Urothelium cell line (cell line): ENCODE measurements at regions not wholly inside any gene's neighbourhood (a gene's known extent, or its start where the extent isn't known, plus 50 kb on each side); places are given as distances from the start of the nearest gene placed in this dataset.

Source experiments
- DNase-seq: peaks from one replicate; pipeline ENCODE4 v3.0.0; 2011; ENCODE audit warnings: low spot score, mixed read lengths
- FAIRE-seq: peaks from 2 replicates; lab custom pipeline; 2011; peaks lifted over from hg19 to GRCh38; lab: Jason Lieb, UNC

DNA sequence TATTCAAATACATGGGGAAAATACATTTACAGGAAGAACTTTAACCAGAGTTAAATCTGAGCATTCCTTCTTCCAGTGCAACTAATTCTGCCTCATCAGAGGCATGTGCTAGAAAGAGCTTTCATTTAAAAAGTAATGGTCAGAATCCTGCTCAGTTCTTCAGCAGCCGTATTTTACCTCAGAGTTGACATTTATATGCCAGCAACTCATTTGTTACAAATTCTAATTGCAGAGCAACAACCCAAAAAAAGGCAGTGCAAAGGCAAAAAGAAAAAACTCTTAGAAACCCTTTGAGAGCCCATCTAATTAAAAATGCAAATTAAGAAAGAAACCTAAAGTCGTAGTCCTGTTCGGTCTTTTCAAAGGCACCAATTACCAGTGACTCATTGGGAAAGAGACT, 392.5 kb downstream of the PBX1 start:
- FAIRE-seq = no peak
- DNase-seq = no peak

DNA sequence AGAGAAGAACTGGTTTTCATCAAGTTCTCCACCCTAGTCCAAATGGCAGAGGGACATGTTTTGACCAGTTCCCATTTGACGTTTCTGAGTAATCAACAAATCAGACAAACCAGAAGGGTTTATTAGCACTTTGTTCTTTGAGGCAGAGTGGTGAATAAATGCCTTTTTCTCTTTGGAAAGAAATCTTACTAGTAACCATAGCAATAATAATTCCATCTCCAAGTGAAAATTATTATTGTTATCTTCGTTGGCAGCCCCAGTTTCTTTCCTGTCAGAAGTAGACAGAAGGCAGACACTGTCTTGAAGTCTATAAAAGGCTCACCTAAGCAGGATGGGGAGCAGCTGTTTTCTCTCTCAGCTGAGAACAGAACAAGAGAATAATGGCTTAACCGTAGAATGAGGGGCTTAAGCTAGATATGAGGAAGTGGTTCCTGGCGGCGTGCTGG, 391.6 kb downstream of the PBX1 start:
- FAIRE-seq (no peak), DNase-seq (no peak)

DNA sequence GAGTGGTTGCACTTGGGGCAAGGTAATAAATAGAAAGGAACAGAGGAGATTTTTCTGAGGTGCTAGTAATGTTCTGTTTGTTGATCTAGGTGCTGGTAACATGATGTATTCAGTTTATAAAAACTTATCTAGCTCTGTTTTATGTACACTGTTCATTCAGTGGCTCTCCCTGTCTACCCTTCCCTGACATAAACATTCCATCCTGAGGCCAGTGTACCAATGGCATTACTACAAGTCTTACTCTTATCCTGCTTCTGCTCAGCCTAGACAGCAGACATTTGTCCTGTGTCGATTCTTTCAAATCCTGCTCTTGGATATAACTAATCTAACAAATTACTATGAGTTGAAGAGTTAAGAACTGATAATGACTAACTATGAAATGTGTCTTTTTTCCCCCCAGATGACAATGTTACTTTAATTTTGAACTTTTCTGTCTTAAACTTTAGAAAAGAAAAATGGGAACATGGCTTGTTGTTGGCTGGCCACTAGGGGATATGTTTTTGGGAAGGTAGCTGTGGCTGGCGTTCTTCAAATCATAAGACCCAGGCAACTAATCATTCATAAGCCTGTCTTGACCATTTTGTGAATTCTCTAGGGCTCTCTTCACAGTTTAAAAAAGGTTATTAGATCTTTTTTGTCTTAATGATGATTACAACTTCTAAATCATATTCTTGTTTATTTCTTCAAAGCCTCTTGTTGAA, 390.9 kb downstream of the PBX1 start:
- FAIRE-seq (no peak), DNase-seq (no peak)

DNA sequence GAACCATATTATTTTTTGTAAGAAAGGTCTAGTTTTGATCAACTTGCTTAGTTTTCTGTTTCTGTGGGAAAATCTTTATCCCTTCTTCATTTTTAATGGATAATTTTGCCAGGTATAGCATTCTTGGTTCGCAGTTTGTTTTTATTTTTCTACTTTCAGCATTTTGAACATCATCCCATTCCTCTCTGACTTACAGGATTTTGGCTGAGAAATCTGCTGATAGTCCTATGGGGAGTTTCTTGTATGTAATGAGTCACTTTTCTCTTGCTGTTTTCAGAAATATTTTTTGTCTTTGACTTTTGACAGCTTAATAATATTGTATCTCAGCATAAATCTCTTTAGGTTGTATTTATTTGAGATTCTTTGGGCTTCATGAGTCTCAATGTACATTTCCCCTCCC, 389.1 kb downstream of the PBX1 start:
- FAIRE-seq (no peak), DNase-seq (no peak)

DNA sequence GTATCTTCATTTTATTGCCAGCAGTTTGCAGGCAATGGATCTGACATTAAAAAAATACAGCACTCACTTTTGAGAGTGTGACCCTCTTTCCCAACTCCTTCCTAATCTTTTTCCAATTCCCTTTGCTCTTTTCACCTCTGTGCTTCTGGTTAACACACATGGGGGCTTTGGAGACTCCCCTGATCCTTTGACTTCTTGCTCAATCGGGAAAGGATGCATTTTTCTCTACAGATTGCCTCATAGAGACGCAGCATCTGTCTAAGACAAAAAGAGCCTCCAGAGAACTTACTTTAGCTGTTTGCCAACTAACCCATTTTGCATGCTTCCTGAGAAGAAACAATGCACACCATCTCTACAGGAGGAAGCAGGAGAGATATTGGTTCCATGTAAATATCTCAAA, 378.3 kb downstream of the PBX1 start:
- FAIRE-seq (no peak), DNase-seq (no peak)

DNA sequence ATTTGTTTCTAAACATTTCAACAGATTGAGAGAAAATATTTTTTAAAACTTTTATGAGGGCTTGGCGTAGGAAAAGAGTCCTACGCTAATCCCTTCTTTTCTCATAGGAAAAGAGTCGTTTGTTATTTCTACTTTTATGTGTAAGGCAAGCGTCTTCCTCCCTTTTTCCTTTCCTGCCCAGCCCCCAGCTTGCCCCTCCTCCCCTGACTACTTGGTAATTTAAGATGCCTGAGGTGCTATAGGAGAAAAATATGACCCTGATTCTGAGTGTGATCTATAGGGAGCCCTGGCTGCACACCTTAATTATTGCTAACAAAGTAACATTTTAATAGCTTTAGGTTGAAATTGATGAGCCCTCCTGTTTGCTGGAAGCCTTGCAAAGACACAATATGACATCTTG, 373.6 kb downstream of the PBX1 start:
- FAIRE-seq (no peak), DNase-seq (no peak)

DNA sequence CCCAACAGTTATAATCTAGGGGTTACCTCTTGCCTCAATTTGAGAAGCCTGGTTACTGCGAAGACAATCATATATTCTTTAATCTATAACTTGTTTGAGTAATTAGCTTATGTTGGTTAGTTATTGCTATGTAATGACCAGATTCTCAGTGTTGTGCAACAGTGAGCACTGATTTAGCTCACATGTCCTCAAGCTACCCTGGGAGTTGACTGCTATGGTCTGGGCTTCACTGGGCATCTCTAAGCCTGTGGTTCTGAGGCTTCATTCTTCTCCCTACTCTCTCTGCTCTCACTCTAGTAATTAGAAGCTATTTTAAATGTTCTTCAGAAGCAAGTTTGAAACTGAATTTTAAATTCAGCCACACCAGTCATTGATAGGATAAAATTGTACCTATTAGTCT, 371.8 kb downstream of the PBX1 start:
- FAIRE-seq (no peak), DNase-seq (no peak)

DNA sequence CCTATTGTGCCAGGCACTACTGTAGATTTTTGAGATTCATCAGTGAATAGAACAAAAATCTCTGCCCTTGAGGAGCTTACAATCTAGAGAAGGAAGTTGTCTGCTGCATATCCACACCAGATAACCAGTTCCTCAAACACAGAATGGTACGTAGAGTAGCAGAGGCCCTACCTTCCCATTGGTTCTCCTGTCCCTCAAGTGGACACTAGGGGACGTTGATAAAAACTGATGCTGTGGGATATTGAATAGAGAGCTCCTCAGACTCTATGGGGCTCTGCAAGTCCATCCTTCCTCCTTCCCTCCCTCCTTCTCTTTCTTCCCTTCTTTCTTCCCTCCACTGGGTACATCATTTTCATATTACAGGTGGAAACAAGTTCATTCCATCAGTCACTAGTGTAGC, 371.3 kb downstream of the PBX1 start:
- no peak for DNase-seq
- no peak for FAIRE-seq

DNA sequence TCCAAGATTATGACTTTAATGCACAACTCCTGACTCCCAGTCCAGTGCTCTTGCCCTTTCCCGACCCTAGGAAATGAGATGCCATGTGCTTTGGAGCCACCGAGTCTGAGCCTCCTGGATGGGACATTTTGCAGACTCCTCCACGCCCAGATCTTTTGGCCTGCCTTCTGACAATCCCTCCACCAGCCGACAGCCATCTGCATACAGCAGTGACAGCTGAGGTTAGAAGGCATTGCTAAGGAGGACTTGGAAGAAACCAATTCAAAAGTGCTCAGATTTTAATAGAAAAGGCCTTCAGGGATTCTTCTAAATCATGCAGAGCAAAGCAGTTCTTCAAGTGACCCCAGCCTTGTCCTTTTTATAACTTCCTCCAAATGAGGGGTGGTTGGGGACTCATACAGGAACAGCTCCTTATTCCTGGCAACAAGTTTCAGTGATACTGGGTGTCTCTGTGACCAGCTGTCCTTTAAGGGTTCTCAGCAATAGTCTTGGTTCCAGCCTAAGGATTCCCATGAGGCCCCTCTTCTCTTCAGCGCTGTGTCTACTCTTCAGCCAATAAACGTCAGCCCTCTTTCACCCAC, 369.3 kb downstream of the PBX1 start:
- FAIRE-seq = no peak
- no peak for DNase-seq

DNA sequence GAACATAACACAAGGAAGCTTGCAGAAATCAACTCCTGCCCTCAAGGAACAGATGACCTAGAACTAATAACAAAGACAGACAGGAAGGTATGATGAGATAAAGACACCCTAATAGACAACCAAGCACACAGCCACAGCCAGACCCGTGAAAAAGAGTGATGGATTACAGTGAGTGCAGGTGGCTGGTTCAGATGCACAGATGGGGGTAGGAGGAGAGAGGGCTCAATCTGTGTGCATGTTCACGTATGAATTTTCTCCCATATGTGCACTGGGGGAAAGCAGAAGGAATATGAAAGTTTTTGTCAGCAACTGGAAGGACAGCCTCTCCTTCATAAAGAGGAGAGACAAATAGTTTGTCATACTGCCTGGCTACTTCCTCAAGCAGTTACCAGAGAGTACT, 367.1 kb downstream of the PBX1 start:
- FAIRE-seq = no peak

DNA sequence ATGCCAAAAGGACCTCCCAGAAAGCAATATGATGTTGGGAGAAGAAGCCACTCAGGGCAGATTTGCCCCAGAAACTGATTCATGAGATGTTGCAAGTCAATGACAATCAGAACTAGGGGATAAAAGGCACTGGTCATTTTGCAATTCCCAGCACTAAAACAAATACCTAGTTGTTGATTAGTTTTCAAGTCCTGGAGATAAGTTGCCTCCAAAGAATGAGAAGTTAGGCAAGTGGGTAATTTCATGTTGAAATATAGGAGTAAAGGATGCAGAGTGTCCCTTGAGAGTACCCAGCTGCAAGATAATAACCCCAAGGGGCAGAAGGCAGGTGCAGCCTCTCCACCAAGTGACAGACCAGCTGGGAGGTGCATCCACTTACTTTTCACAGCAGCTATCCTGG, 363.6 kb downstream of the PBX1 start:
- DNase-seq (no peak), FAIRE-seq (no peak)

More for the DNA sequence above, 367.1 kb downstream of the PBX1 start:
- DNase-seq = no peak

DNA sequence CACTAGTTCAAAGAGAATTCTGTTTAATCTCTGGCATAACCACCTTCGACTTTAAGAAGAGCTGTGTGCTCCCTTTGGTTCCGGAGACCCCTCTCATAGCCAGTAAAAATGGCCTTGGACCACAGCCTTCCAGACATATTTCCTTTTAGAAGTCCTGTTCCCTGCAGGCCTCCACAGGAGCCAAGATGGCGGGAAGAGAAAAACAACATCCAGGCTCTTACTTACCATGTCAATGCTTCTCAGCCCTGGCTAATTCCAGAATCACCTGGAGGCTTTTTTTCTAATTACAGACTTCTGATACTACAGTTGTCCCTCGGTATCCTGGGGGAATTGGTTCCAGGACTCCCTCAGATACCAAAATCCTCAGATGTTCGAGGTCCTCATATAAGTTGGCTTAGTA, 362.5 kb downstream of the PBX1 start:
- FAIRE-seq = no peak

DNA sequence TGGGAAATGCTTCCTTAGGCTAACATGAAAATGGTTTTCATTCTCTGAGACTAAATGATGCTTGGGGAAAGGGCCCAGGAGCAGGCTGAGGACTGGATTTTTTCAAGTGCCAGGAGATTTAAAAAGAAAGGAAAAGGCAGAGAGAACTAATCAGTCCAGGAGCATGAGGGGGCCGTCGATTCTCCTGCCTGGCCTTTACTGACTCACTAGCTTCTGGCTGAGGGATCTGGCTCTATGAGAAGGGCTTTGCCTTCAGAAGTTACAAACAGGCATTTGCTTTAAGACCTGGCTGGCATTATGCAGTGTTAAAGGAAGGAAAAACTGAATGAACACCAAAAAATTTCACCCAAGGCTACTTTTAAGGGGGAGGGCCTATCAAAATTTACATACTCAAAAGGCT, 359.2 kb downstream of the PBX1 start:
- DNase-seq (no peak), FAIRE-seq (no peak)

More for the DNA sequence above, 362.5 kb downstream of the PBX1 start:
- no peak for DNase-seq

DNA sequence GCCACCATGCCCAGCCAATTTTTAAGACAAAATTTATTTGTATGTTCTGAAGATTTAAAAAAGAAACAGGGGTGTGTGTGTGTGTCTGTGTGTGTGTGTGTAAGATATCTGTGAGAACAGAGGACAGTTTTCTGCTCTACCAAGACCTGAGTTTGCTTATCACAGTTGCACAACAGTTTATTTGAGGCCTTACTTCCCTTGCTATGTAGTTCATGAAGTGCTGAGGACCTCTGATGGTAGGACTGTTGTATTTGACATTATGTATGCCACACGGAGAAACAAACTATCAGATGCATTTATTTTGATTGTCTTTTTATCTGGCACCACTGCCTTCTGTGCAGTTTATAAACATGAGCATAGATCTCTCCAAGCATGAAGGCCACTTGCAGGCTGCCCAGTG, 355.2 kb downstream of the PBX1 start:
- DNase-seq = no peak
- no peak for FAIRE-seq

DNA sequence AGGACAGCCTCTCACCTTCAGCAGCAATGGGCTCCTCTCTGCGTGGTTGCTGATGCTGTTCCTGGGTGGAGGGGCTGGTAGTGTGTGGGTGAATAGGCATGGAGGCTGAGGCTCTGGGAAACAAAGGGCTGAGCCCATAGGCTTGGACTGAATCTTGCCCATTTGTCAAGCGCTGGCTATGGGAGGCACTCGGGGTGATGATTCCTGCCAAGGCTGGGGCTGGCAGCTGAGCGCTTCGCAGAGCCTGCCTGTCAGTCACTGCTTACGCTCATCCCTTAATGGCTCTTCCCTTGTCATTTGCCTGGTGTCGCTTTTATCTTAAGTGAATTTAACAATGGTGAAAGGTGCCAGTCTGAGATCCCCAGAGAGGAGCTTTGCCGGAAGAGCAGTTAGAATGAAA, 353.3 kb downstream of the PBX1 start:
- DNase-seq (no peak), FAIRE-seq (no peak)

DNA sequence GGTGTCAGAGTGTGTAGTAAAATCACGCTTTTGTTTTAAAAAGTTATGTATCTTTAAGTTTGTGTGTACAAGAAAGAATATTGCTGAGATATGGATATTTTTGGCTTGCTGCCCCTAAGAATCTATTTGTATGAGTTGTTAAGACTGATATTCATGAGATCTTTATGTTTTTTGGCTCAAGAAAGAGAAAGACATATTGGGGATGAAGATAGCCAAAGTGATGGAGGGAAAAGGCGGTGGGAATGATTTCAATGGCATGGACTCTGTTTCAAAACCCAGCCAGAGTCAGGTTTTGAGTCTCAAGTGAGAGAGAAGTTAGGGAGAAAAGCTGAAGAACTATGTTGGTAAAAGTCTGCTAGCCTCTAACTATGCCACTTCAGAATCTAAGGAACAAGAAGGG, 351.7 kb downstream of the PBX1 start:
- DNase-seq (no peak), FAIRE-seq (no peak)

DNA sequence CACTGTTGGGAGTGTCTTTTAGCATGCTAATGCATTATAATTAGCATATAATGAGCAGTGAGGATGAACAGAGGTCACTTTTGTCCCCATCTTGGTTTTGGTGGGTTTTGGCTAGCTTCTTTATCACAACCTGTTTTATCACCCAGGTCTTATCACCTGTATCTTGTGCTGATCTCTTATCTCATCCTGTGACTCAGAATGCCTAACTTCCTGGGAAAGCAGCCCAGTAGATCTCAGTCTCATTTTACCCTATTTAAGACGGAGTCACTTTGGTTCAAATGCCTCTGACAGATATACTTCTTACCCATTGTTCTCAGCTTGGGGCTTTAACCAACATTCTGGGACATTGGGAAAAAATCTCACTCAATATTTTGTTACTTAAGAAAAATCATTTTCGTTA, 348.7 kb downstream of the PBX1 start:
- FAIRE-seq (no peak), DNase-seq (no peak)

DNA sequence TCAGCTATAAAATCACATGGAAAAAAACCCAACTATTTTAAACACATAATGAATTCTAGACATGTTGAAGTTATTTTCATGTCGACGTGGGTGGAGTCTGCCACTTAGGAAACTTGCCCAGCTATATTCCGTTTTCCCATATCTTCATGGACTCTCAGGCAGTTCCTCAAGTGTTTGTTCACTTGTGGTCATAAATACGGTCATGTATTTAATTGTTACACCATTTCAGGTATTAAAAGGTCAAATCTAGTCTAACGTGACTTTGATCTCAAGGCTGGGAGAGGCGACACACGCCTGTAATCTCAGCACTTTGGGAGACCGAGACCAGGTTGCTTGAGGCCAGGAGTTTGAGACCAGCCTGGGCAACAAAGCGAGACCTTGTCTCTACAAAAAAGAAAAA, 346.9 kb downstream of the PBX1 start:
- no peak for DNase-seq
- FAIRE-seq = no peak

DNA sequence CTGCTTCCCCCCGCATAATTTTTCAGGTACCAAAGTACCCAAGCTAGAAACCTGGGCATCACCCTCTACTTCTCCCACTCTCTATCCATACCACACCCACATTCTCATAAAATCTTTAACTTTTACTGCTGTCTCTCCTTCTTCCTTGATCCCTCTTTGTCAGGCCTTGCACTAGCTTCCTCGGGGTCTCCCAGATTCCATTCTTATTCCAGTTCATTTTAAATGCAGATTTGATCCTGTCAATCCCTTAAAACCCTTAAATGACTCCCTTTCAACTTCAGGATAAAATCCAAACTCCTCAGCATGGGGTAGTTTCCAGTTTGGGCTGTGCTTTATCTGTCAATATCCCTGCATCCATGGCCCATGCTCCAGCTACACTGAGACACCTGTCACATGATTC, 343.5 kb downstream of the PBX1 start:
- FAIRE-seq = no peak
- no peak for DNase-seq
